ENCODE measurements at regions not wholly inside any gene's neighbourhood (a gene's known extent, or its start where the extent isn't known, plus 50 kb on each side); places are given as distances from the start of the nearest gene placed in this dataset.

GRCh38 chr17:79501910-79502309 is 108.9 kb downstream of the RBFOX3 start:
- no peak for DNase-seq
- no peak for ATAC-seq

GRCh38 chr17:79500745-79501618 is 109.9 kb downstream of the RBFOX3 start:
- DNase-seq, result no peak
- ATAC-seq, result no peak

GRCh38 chr17:79498854-79499253 is 112.0 kb downstream of the RBFOX3 start:
- DNase-seq (no peak), ATAC-seq (no peak)

GRCh38 chr17:79497777-79498348 is 113.0 kb downstream of the RBFOX3 start:
- DNase-seq (no peak), ATAC-seq (no peak)

GRCh38 chr17:79496422-79497005 is 114.3 kb downstream of the RBFOX3 start:
- ATAC-seq (no peak), DNase-seq (no peak)

- ATAC-seq (no peak), DNase-seq (no peak)
These were observed 115.2 kb downstream of the RBFOX3 start for GRCh38 chr17:79495665-79496064.

- ATAC-seq (no peak), DNase-seq (no peak)
These were observed 119.8 kb downstream of the RBFOX3 start for GRCh38 chr17:79491006-79491405.

GRCh38 chr17:79490530-79490929 is 120.3 kb downstream of the RBFOX3 start:
- DNase-seq, result no peak
- no peak for ATAC-seq

GRCh38 chr17:79487149-79487548 is 123.7 kb downstream of the RBFOX3 start:
- ATAC-seq (no peak), DNase-seq (no peak)

- no peak for ATAC-seq
- DNase-seq, result no peak
These were observed 124.9 kb downstream of the RBFOX3 start for GRCh38 chr17:79485991-79486390.

GRCh38 chr17:79485419-79485985 is 125.3 kb downstream of the RBFOX3 start:
- no peak for DNase-seq
- ATAC-seq, result no peak

- no peak for DNase-seq
- no peak for ATAC-seq
These were observed 126.0 kb downstream of the RBFOX3 start for GRCh38 chr17:79484600-79485418.

GRCh38 chr17:79483842-79484241 is 127.0 kb downstream of the RBFOX3 start:
- no peak for ATAC-seq
- DNase-seq, result no peak

GRCh38 chr17:79482727-79483521 is 127.9 kb downstream of the RBFOX3 start:
- ATAC-seq, result no peak
- no peak for DNase-seq

- ATAC-seq, result no peak
These were observed 131.0 kb downstream of the RBFOX3 start for GRCh38 chr17:79479876-79480275.

GRCh38 chr17:79478841-79479240 is 132.0 kb downstream of the RBFOX3 start:
- ATAC-seq (no peak), DNase-seq (no peak)

More at GRCh38 chr17:79479876-79480275, 131.0 kb downstream of the RBFOX3 start:
- no peak for DNase-seq

GRCh38 chr17:79478051-79478461 is 132.8 kb downstream of the RBFOX3 start:
- ATAC-seq (no peak), DNase-seq (no peak)

- ATAC-seq (no peak), DNase-seq (no peak)
These were observed 134.7 kb downstream of the RBFOX3 start for GRCh38 chr17:79476074-79476652.

- ATAC-seq (no peak), DNase-seq (no peak)
These were observed 136.9 kb downstream of the RBFOX3 start for GRCh38 chr17:79473876-79474440.

- DNase-seq (no peak), ATAC-seq (no peak)
These were observed 137.6 kb downstream of the RBFOX3 start for GRCh38 chr17:79473111-79473875.
